Cardiac muscle cell (in vitro differentiated cells and primary cell): ENCODE measurements at regions not wholly inside any gene's neighbourhood (a gene's known extent, or its start where the extent isn't known, plus 50 kb on each side); places are given as distances from the start of the nearest gene placed in this dataset.
A peak's percentile ranks its signal among the peaks of the same experiment; 100 is the strongest.
"Not testable (repeated sequence)": the region's sequence is repeated elsewhere in the genome, so short reads cannot be mapped to it uniquely, and the experiment has no call there.

ENCODE experiments used
- DNase-seq, 2 donors: peaks; one replicate each; pipeline versions ENCODE4 v3.0.0 to v3.0.0-alpha.2; 2010 to 2017; ENCODE audit warnings: low read depth in 1 of 2, low spot score in 1 of 2
- H3K27ac ChIP-seq: fragments of 200-600 bp; sonication (generic); 2 replicates; pipeline ENCODE4 v1.5.1; 2016
- H3K27me3 ChIP-seq: fragments of 200-600 bp; sonication (generic); 2 replicates; pipeline ENCODE4 v1.6.0; 2016; ENCODE audit warnings: control low read depth
- H3K36me3 ChIP-seq: fragments of 200-600 bp; sonication (generic); 2 replicates; pipeline ENCODE4 v1.5.1; 2016; ENCODE audit warnings: control low read depth
- H3K4me1 ChIP-seq: fragments of 200-600 bp; sonication (generic); 2 replicates; pipeline ENCODE4 v1.8.1; 2017; ENCODE audit warnings: low read depth, mild to moderate bottlenecking, mixed run types
- H3K4me3 ChIP-seq: fragments of 200-600 bp; sonication (generic); 2 replicates; pipeline ENCODE4 v1.5.1; 2016; ENCODE audit warnings: mild to moderate bottlenecking
- H3K9me3 ChIP-seq: fragments of 200-600 bp; sonication (generic); 2 replicates; pipeline ENCODE4 v1.5.1; 2017; ENCODE audit warnings: low read depth, mild to moderate bottlenecking, control low read depth
- TF ChIP-seq, protein P1 (sequence below): IDR thresholded peaks from 2 replicates; pipeline ENCODE4 v1.5.1; 2012; ENCODE audit warnings: low read depth, mild to moderate bottlenecking, low read length

DNA sequence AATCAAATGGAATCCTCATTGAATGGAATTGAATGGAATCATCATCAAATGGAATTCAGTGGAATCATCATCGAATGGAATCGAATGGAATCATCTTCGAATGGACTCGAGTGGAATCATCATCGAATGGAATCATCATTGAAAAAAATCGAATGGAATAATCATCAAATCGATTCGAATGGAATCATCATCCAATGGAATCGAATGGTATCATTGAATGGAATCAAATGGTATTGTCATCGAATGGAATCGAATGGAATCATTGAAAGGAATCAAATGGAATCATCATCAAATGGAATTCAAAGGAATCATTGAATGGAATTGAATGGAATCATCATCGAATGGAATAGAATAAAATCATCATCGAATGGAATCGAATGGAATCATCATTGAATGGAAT, 619.3 kb downstream of the TP53TG3F start:
- Histone ChIP-seq H3K9me3 (peaks cover 10% of the 10 kb centered on the region), H3K4me1 (no peaks in the 10 kb centered on the region), H3K4me3 (no peak overlapping the region), H3K27me3 (no peaks in the 10 kb centered on the region), H3K36me3 (no peaks in the 10 kb centered on the region), H3K27ac (no peak overlapping the region)
- peak in 1 of 2 donors; percentile 54 for DNase-seq
- TF ChIP-seq, protein P1, sequence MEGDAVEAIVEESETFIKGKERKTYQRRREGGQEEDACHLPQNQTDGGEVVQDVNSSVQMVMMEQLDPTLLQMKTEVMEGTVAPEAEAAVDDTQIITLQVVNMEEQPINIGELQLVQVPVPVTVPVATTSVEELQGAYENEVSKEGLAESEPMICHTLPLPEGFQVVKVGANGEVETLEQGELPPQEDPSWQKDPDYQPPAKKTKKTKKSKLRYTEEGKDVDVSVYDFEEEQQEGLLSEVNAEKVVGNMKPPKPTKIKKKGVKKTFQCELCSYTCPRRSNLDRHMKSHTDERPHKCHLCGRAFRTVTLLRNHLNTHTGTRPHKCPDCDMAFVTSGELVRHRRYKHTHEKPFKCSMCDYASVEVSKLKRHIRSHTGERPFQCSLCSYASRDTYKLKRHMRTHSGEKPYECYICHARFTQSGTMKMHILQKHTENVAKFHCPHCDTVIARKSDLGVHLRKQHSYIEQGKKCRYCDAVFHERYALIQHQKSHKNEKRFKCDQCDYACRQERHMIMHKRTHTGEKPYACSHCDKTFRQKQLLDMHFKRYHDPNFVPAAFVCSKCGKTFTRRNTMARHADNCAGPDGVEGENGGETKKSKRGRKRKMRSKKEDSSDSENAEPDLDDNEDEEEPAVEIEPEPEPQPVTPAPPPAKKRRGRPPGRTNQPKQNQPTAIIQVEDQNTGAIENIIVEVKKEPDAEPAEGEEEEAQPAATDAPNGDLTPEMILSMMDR, result no peak

DNA sequence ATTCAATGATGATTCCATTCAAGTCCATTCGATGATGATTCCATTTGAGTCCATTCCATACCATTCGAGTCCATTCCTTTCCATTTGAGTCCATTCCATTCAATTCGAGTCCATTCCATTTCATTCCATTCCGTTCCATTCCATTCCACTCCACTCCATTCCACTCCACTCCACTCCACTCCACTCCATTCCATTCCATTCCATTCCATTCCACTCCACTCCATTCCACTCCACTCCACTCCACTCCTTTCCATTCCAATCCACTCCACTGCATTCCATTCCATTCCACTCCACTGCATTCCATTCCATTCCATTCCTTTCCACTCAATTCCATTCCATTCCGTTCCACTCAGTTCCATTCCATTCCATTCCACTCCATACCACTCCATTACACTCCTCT, 625.6 kb downstream of the TP53TG3F start:
- not testable (repeated sequence) for H3K4me3 ChIP-seq, H3K36me3 ChIP-seq, H3K27ac ChIP-seq, H3K27me3 ChIP-seq, H3K4me1 ChIP-seq, DNase-seq
- peaks cover 27% of the 10 kb centered on the region for H3K9me3 ChIP-seq

DNA sequence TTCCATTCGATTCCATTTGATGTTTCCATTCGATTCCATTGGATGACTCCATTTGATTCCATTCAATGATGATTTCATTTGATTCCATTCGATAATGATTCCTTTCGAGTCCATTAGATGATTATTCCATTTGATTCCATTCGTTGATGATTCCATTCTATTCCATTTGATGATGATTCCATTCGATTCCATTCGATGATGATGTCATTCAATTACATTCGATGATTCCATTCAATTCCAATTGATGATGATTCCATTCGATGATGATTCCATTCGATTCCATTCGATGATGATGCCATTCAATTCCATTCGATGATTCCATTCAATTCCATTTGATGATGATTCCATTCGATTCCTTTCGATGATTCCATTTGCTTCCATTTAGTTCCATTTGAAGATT, 635.6 kb downstream of the TP53TG3F start:
- not testable (repeated sequence) for H3K9me3 ChIP-seq, DNase-seq

DNA sequence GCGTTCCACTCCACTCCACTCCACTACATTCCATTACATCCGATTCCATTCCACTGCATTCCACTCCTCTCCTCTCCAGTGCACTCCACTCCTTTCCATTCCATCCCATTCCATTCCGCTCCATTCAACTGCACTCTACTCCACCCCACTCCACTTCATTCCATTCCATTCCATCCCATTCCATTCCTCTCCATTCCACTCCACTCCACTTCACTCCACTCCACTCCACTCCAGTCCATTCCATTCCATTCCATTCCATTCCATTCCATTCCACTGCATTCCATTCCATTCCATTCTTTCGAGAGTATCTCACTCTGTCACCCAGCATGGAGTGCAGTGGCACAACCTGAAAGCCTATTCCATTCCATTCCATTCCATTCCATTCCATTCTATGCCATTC, 637.5 kb downstream of the TP53TG3F start:
- not testable (repeated sequence) for H3K27ac ChIP-seq, DNase-seq, H3K4me3 ChIP-seq, H3K27me3 ChIP-seq, H3K36me3 ChIP-seq, H3K9me3 ChIP-seq, H3K4me1 ChIP-seq

More for the DNA sequence above, 635.6 kb downstream of the TP53TG3F start:
- not testable (repeated sequence) for H3K27me3 ChIP-seq, H3K4me3 ChIP-seq, H3K27ac ChIP-seq, H3K4me1 ChIP-seq, H3K36me3 ChIP-seq

DNA sequence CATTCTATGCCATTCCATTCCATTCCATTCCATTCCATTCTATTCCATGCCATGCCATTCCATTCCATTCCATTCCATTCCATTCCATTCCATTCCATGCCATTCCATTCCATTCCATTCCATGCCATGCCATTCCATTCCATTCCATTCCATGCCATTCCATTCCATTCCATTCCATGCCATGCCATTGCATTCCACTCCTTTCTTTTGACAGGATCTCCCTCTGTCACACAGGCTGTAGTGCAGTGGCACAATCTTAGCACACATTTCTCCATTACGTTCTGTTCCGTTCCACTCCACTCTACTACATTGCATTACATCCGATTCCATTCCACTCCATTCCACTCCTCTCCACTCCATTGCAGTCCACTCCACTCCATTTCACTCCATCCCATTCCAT, 637.9 kb downstream of the TP53TG3F start:
- peak in 1 of 2 donors; percentile 2 for DNase-seq
- H3K27me3 ChIP-seq, H3K9me3 ChIP-seq, H3K27ac ChIP-seq, H3K4me3 ChIP-seq, H3K36me3 ChIP-seq, H3K4me1 ChIP-seq: not testable (repeated sequence)

DNA sequence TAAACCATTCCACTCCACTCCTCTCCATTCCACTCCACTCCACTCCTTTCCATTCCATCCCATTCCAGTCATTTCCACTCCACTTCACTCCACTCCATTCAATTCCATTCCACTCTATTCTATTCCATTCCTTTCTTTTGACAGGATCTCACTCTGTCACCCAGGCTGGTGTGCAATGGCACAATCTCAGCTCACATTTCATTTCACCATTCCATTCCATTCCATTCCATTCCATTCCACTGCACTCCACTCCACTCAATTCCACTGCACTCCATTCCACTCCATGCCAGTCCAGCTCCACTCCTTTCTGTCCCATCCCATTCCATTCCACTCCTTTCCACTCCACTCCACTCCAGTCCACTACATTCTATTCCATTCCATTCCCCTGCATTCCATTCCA, 638.6 kb downstream of the TP53TG3F start:
- not testable (repeated sequence) for H3K27ac ChIP-seq, DNase-seq, H3K9me3 ChIP-seq, H3K4me1 ChIP-seq, H3K4me3 ChIP-seq, H3K36me3 ChIP-seq, H3K27me3 ChIP-seq

DNA sequence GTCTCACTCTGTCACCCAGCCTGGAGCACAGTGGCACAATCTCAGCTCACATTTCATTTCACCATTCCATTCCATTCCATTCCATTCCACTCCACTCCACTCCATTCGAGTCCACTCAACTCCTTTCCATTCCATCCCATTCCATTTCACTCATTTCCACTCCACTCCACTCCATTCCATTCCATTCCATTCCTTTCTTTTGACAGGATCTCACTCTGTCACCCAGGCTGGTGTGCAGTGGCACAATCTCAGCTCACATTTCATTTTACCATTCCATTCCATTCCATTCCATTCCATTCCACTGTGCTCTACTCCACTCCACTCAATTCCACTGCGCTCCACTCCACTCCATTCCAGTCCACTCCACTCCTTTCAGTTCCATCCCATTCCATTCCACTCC, 639.6 kb downstream of the TP53TG3F start:
- H3K27ac ChIP-seq, H3K4me3 ChIP-seq, H3K9me3 ChIP-seq, DNase-seq, H3K4me1 ChIP-seq, H3K36me3 ChIP-seq, H3K27me3 ChIP-seq: not testable (repeated sequence)
